Neuronal stem cell (in vitro differentiated cells): ENCODE measurements at regions not wholly inside any gene's neighbourhood (a gene's known extent, or its start where the extent isn't known, plus 50 kb on each side); places are given as distances from the start of the nearest gene placed in this dataset.

Experiments used
- DNase-seq: peaks from one replicate; pipeline ENCODE4 v3.0.0-alpha.2; 2013; ENCODE audit warnings: low spot score
- H2AFZ ChIP-seq: one replicate; pipeline ENCODE4 v1.6.1; 2013; ENCODE audit warnings: mild to moderate bottlenecking, low read length, inconsistent platforms
- H2AK5ac ChIP-seq: 2 replicates; pipeline ENCODE4 v1.6.1; 2013; ENCODE audit warnings: low read depth, mild to moderate bottlenecking, inconsistent platforms, low read length, moderate library complexity, mixed read lengths
- H2BK120ac ChIP-seq: 2 replicates; pipeline ENCODE4 v1.6.1; 2013; ENCODE audit warnings: low read depth, mild to moderate bottlenecking, inconsistent platforms, low read length, moderate library complexity, mixed read lengths
- H2BK12ac ChIP-seq: one replicate; pipeline ENCODE4 v1.6.1; 2013; ENCODE audit warnings: low read length, inconsistent platforms
- H2BK15ac ChIP-seq: 2 replicates; pipeline ENCODE4 v1.6.1; 2013; ENCODE audit warnings: mild to moderate bottlenecking, low read length, inconsistent platforms, mixed read lengths
- H2BK5ac ChIP-seq: one replicate; pipeline ENCODE4 v1.6.1; 2013; ENCODE audit warnings: inconsistent platforms, mild to moderate bottlenecking, low read length, moderate library complexity
- H3K14ac ChIP-seq: one replicate; pipeline ENCODE4 v1.6.1; 2013; ENCODE audit warnings: low read length, inconsistent platforms
- H3K18ac ChIP-seq: 2 replicates; pipeline ENCODE4 v1.6.1; 2013; ENCODE audit warnings: low read length, inconsistent platforms
- H3K23ac ChIP-seq: 2 replicates; pipeline ENCODE4 v1.6.1; 2013; ENCODE audit warnings: low read depth, mild to moderate bottlenecking, mixed read lengths, low read length, inconsistent platforms; ENCODE audit not compliant: poor library complexity
- H3K27ac ChIP-seq: replicated peaks from 3 replicates; pipeline ENCODE4 v1.5.1; 2013; ENCODE audit warnings: low read length, inconsistent platforms
- H3K27me3 ChIP-seq, 3 experiments: 2 replicates each; pipeline ENCODE4 v1.6.1; 2013; ENCODE audit warnings: low read length in 3 of 3, mild to moderate bottlenecking in 2 of 3, inconsistent platforms in 1 of 3, low read depth in 1 of 3, mixed read lengths in 1 of 3, moderate library complexity in 1 of 3; ENCODE audit not compliant: control insufficient read depth in 3 of 3, insufficient read depth in 3 of 3
- H3K36me3 ChIP-seq, 2 donors: replicated peaks in 1 of 2; 2 replicates each; pipeline ENCODE4 v1.6.1; 2013; ENCODE audit warnings: low read length in 2 of 2; ENCODE audit not compliant: control insufficient read depth in 2 of 2, insufficient read depth in 2 of 2
- H3K4ac ChIP-seq: 2 replicates; pipeline ENCODE4 v1.6.1; 2013; ENCODE audit warnings: inconsistent platforms, mild to moderate bottlenecking, low read length, moderate library complexity
- H3K4me1 ChIP-seq, 2 donors: 1 replicate in 1 of 2; 2 replicates in 1 of 2; pipeline ENCODE4 v1.6.1; 2013; ENCODE audit warnings: low read length in 2 of 2, low read depth in 1 of 2; ENCODE audit not compliant: control insufficient read depth in 2 of 2, insufficient read depth in 1 of 2
- H3K4me2 ChIP-seq: one replicate; pipeline ENCODE4 v1.6.1; 2013; ENCODE audit warnings: mild to moderate bottlenecking, low read length, inconsistent platforms; ENCODE audit not compliant: insufficient read depth, poor library complexity, severe bottlenecking
- H3K4me3 ChIP-seq, 2 donors: 2 replicates each; pipeline ENCODE4 v1.5.1; 2013; ENCODE audit warnings: low read length in 2 of 2, mild to moderate bottlenecking in 2 of 2, inconsistent platforms in 1 of 2, moderate library complexity in 1 of 2
- H3K79me1 ChIP-seq: one replicate; pipeline ENCODE4 v1.6.1; 2013; ENCODE audit warnings: low read depth, mild to moderate bottlenecking, inconsistent platforms, low read length, moderate library complexity
- H3K9ac ChIP-seq: one replicate; pipeline ENCODE4 v1.6.1; 2013; ENCODE audit warnings: mild to moderate bottlenecking, low read depth, low read length, inconsistent platforms; ENCODE audit not compliant: poor library complexity
- H3K9me3 ChIP-seq, 2 donors: replicated peaks in 1 of 2; 2 replicates each; pipeline versions ENCODE3 to v1.6.1; 2013; ENCODE audit warnings: low read length in 2 of 2, mild to moderate bottlenecking in 2 of 2, inconsistent platforms in 1 of 2, low read depth in 1 of 2, mixed read lengths in 1 of 2, moderate library complexity in 1 of 2; ENCODE audit not compliant: control insufficient read depth in 2 of 2, insufficient read depth in 1 of 2
- H4K8ac ChIP-seq: one replicate; pipeline ENCODE4 v1.6.1; 2013; ENCODE audit warnings: low read depth, mild to moderate bottlenecking, inconsistent platforms, low read length, moderate library complexity
- H4K91ac ChIP-seq: one replicate; pipeline ENCODE4 v1.6.1; 2013; ENCODE audit warnings: low read length, low read depth, mild to moderate bottlenecking, inconsistent platforms; ENCODE audit not compliant: poor library complexity
- WGBS, 2 donors: extraction: QIAGEN DNeasy Blood & Tissue Kit; methylation state at CpG; one replicate each; pipeline ENCODE4 v1.1.7; 2013; ENCODE audit warnings: missing lambda C conversion rate in 2 of 2, mixed read lengths in 1 of 2; ENCODE audit not compliant: insufficient read length in 2 of 2, insufficient replicate concordance in 1 of 2; ENCODE audit errors: extremely low coverage in 2 of 2; 5-methylcytosine and 5-hydroxymethylcytosine counted together

GRCh38 chr2:129730979-129731378 is 248.5 kb upstream of the RAB6C start:
- no peaks in the 10 kb centered on the region for H3K79me1 ChIP-seq
- H3K14ac ChIP-seq, result no peak overlapping the region
- H2BK120ac ChIP-seq, result no peak overlapping the region
- H3K9ac ChIP-seq, result no peak overlapping the region
- H3K27ac ChIP-seq, result no peak overlapping the region
- H2AK5ac ChIP-seq, result no peak overlapping the region
- no peak overlapping the region for H2BK5ac ChIP-seq
- H3K9me3 ChIP-seq, result peaks cover 0 to 5% of the 10 kb centered on the region in 2 donors
- whole genome bisulfite sequencing, 2 donors, result no CpG with 5 or more reads among the region's 4 CpGs
- H3K36me3 ChIP-seq, result no peaks in the 10 kb centered on the region
- H3K4me1 ChIP-seq, result peaks cover 0 to 3% of the 10 kb centered on the region in 2 donors
- no peak overlapping the region for H2BK15ac ChIP-seq
- no peak overlapping the region for H2BK12ac ChIP-seq
- no peak overlapping the region for H3K23ac ChIP-seq
- H4K8ac ChIP-seq, result no peak overlapping the region
- DNase-seq, result no peak
- H2AFZ ChIP-seq, result no peak overlapping the region
- no peak overlapping the region for H3K4me3 ChIP-seq
- no peak overlapping the region for H3K4me2 ChIP-seq
- H3K27me3 ChIP-seq, result no peaks in the 10 kb centered on the region
- no peak overlapping the region for H4K91ac ChIP-seq
- H3K4ac ChIP-seq, result no peak overlapping the region
- H3K18ac ChIP-seq, result no peak overlapping the region

- Histone ChIP-seq H2AK5ac (no peak overlapping the region), H4K8ac (no peak overlapping the region), H3K27ac (no peak overlapping the region), H2BK120ac (no peak overlapping the region), H3K14ac (no peak overlapping the region), H3K27me3 (no peaks in the 10 kb centered on the region), H3K9ac (no peak overlapping the region), H3K4me3 (no peak overlapping the region), H3K4me1 (peaks cover 0 to 3% of the 10 kb centered on the region in 2 donors), H3K4ac (no peak overlapping the region), H3K79me1 (no peaks in the 10 kb centered on the region), H3K9me3 (peaks cover 0 to 7% of the 10 kb centered on the region in 2 donors), H3K36me3 (no peaks in the 10 kb centered on the region), H2BK5ac (no peak overlapping the region), H3K18ac (no peak overlapping the region), H3K23ac (no peak overlapping the region), H2AFZ (no peak overlapping the region), H3K4me2 (no peak overlapping the region), H2BK15ac (no peak overlapping the region), H4K91ac (no peak overlapping the region), H2BK12ac (no peak overlapping the region)
- WGBS, 2 donors, result no CpG with 5 or more reads among the region's 6 CpGs
- no peak for DNase-seq
Observed at GRCh38 chr2:129731907-129732629, 247.4 kb upstream of the RAB6C start.

- Histone ChIP-seq H3K4me1 (peaks cover 0 to 3% of the 10 kb centered on the region in 2 donors), H4K91ac (no peak overlapping the region), H3K36me3 (no peaks in the 10 kb centered on the region), H3K9me3 (peaks cover 0 to 7% of the 10 kb centered on the region in 2 donors), H2AK5ac (no peak overlapping the region), H3K9ac (no peak overlapping the region), H2BK12ac (no peak overlapping the region), H3K27ac (no peak overlapping the region), H3K23ac (no peak overlapping the region), H4K8ac (no peak overlapping the region), H3K4ac (no peak overlapping the region), H3K27me3 (no peaks in the 10 kb centered on the region), H3K4me3 (no peak overlapping the region), H2AFZ (no peak overlapping the region), H3K14ac (no peak overlapping the region), H3K4me2 (no peak overlapping the region), H2BK120ac (no peak overlapping the region), H2BK15ac (no peak overlapping the region), H2BK5ac (no peak overlapping the region), H3K18ac (no peak overlapping the region), H3K79me1 (no peaks in the 10 kb centered on the region)
- no peak for DNase-seq
- no CpG with 5 or more reads among the region's 7 CpGs for WGBS, 2 donors
Observed at GRCh38 chr2:129732630-129733026, 246.8 kb upstream of the RAB6C start.

- Histone ChIP-seq H3K4me2 (no peak overlapping the region), H3K4me1 (peaks cover 0 to 3% of the 10 kb centered on the region in 2 donors), H3K36me3 (no peaks in the 10 kb centered on the region), H2AK5ac (no peak overlapping the region), H2BK15ac (no peak overlapping the region), H2BK12ac (no peak overlapping the region), H3K14ac (no peak overlapping the region), H3K4me3 (no peak overlapping the region), H3K18ac (no peak overlapping the region), H3K9ac (no peak overlapping the region), H4K8ac (no peak overlapping the region), H2BK5ac (no peak overlapping the region), H4K91ac (no peak overlapping the region), H3K9me3 (peaks cover 0 to 7% of the 10 kb centered on the region in 2 donors), H2AFZ (no peak overlapping the region), H3K4ac (no peak overlapping the region), H3K23ac (no peak overlapping the region), H2BK120ac (no peak overlapping the region), H3K79me1 (no peaks in the 10 kb centered on the region), H3K27ac (no peak overlapping the region), H3K27me3 (no peaks in the 10 kb centered on the region)
- WGBS, 2 donors, result no CpG with 5 or more reads among the region's 3 CpGs
- DNase-seq, result no peak
Observed at GRCh38 chr2:129733041-129733440, 246.4 kb upstream of the RAB6C start.
